ENCODE measurements at regions not wholly inside any gene's neighbourhood (a gene's known extent, or its start where the extent isn't known, plus 50 kb on each side); places are given as distances from the start of the nearest gene placed in this dataset.

DNA sequence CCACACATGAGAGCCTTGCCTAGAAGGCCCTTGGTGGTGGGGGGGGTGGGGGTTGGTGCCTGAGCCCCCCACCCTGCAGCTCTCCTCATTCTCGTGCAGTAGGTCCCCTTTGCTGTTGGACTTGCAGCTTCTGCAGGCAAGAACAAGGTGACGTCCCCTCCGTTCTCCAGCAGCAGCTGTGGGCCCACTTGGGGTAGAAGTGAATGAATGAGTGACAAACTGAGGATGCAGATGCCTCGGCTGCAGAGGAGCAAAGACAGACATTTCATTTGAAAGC, 88.6 kb upstream of the CTDP1 start:
- no peak for TF ChIP-seq EZH2 (IDR thresholded peaks at IDR 0.05; ENCODE audit: borderline replicate concordance, insufficient read depth, low read depth, low read length, poor library complexity, severe bottlenecking)
- TF ChIP-seq, protein P1, sequence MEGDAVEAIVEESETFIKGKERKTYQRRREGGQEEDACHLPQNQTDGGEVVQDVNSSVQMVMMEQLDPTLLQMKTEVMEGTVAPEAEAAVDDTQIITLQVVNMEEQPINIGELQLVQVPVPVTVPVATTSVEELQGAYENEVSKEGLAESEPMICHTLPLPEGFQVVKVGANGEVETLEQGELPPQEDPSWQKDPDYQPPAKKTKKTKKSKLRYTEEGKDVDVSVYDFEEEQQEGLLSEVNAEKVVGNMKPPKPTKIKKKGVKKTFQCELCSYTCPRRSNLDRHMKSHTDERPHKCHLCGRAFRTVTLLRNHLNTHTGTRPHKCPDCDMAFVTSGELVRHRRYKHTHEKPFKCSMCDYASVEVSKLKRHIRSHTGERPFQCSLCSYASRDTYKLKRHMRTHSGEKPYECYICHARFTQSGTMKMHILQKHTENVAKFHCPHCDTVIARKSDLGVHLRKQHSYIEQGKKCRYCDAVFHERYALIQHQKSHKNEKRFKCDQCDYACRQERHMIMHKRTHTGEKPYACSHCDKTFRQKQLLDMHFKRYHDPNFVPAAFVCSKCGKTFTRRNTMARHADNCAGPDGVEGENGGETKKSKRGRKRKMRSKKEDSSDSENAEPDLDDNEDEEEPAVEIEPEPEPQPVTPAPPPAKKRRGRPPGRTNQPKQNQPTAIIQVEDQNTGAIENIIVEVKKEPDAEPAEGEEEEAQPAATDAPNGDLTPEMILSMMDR (IDR thresholded peaks at IDR 0.05): no peak

All from B cell (primary cell).